Testis (tissue), 2 donors: ENCODE measurements at regions not wholly inside any gene's neighbourhood (a gene's known extent, or its start where the extent isn't known, plus 50 kb on each side); places are given as distances from the start of the nearest gene placed in this dataset.
A peak's percentile ranks its signal among the peaks of the same experiment; 100 is the strongest.

Experiments
- DNase-seq: peaks from one replicate; pipeline ENCODE4 v3.0.0-alpha.2; 2019
- H3K27ac ChIP-seq, 2 donors: fragments of 200-600 bp; sonication (generic); one replicate each; pipeline ENCODE4 v1.5.1; 2019
- H3K27me3 ChIP-seq: fragments of 200-600 bp; sonication (generic); one replicate; pipeline ENCODE4 v1.5.1; 2019
- H3K36me3 ChIP-seq: fragments of 200-600 bp; sonication (generic); one replicate; pipeline ENCODE4 v1.5.1; 2017; ENCODE audit warnings: low read depth; ENCODE audit errors: missing control alignments
- H3K4me1 ChIP-seq: fragments of 200-600 bp; sonication (generic); one replicate; pipeline ENCODE4 v1.5.1; 2019
- H3K4me3 ChIP-seq, 2 donors: fragments of 200-600 bp; sonication (generic); one replicate each; pipeline ENCODE4 v1.5.1; 2017 to 2019
- H3K9me3 ChIP-seq: fragments of 200-600 bp; sonication (generic); one replicate; pipeline ENCODE4 v1.5.1; 2017
- POLR2A ChIP-seq: fragments of 450-650 bp; IDR thresholded peaks from one replicate; pipeline ENCODE4 v1.6.1; 2017; ENCODE audit warnings: antibody characterized with exemption, mild to moderate bottlenecking, moderate library complexity
- WGBS, 2 donors: methylation state at CpG; one replicate each; pipeline ENCODE4 v1.1.5; 2018; 5-methylcytosine and 5-hydroxymethylcytosine counted together
- intact Hi-C: fragments of 100-400 bp; cut with DNase I; formaldehyde crosslinking; loops from one replicate; pipeline ENCODE4 v1.15.1; 2023; ENCODE audit warnings: low total_unique reads
- TF ChIP-seq, protein P1 (sequence below), 3 experiments: fragments of 450-650 bp in 2 of 3; fragments of 200-600 bp in 1 of 3; sonication (generic) in 1 of 3; IDR thresholded peaks; one replicate each; pipeline ENCODE4 v1.5.1; 2016 to 2019; ENCODE audit warnings: antibody characterized with exemption in 3 of 3, mild to moderate bottlenecking in 2 of 3, moderate library complexity in 1 of 3

DNA sequence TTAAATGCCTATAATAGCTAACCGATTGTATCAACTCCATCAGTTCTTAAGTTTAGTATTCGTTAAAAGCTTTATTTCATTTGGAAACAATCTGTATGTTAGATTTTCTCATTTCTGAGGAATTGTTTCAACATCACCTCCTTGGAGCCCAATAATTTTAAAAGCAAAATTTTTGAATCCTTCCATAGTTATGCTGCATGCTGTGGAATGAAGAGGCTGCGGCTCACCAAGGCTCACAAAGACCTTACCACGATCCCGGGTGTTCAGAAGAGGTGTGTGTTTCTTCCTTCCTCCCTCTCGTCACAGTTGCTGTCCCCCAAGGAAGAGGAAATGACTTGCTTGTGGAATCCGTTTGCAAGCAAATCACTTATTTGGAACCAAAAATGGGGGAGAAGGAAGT, 143.8 kb downstream of the FGF1 start:
- no peak for DNase-seq
- Histone ChIP-seq H3K4me3 (no peak overlapping the region), H3K27me3 (no peaks in the 10 kb centered on the region), H3K9me3 (no peaks in the 10 kb centered on the region), H3K4me1 (peaks cover 5% of the 10 kb centered on the region), H3K36me3 (no peaks in the 10 kb centered on the region), H3K27ac (no peak overlapping the region)
- intact Hi-C loops: loop anchor here (10.0 kb wide), 1 partner anchor 387 kb away; no protein-coding TSS in a partner anchor
- 78 to 91% methylated on average over 7 of the region's 7 CpGs for WGBS, 2 donors
- TF ChIP-seq POLR2A: no peak
- TF ChIP-seq, protein P1, sequence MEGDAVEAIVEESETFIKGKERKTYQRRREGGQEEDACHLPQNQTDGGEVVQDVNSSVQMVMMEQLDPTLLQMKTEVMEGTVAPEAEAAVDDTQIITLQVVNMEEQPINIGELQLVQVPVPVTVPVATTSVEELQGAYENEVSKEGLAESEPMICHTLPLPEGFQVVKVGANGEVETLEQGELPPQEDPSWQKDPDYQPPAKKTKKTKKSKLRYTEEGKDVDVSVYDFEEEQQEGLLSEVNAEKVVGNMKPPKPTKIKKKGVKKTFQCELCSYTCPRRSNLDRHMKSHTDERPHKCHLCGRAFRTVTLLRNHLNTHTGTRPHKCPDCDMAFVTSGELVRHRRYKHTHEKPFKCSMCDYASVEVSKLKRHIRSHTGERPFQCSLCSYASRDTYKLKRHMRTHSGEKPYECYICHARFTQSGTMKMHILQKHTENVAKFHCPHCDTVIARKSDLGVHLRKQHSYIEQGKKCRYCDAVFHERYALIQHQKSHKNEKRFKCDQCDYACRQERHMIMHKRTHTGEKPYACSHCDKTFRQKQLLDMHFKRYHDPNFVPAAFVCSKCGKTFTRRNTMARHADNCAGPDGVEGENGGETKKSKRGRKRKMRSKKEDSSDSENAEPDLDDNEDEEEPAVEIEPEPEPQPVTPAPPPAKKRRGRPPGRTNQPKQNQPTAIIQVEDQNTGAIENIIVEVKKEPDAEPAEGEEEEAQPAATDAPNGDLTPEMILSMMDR (IDR thresholded peaks at IDR 0.05): no peak

DNA sequence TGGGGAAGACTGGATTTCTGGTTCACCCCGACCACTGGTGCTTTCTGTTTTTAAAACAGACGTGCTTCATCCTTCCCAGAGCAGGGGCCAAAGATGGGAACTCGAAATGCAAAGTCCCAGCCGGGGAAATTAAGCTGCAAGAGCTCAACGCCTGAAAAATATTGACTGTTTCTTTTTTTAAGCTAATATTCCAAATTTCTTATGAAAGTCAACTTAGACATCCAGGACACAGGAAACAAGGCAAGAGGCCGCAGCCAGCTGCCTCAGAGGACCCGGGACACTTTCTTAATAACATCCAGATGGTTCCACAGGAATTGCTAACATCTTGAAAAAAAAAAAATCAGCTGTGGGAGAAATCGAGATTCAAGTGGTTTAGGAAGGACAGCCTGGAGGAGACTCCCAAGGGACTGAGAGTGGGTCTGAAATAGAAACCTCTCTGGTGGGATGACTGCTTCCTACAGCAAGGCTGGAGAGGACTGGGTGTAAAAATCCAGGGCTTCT, 144.9 kb downstream of the FGF1 start:
- TF ChIP-seq POLR2A: no peak
- TF ChIP-seq, protein P1 (IDR thresholded peaks at IDR 0.05): no peak
- Histone ChIP-seq H3K9me3 (no peaks in the 10 kb centered on the region), H3K4me1 (peaks cover 5% of the 10 kb centered on the region), H3K27me3 (no peaks in the 10 kb centered on the region), H3K36me3 (no peaks in the 10 kb centered on the region), H3K27ac (peak overlapping the region in 1 of 2 donors; percentile 57), H3K4me3 (no peak overlapping the region)
- WGBS, 2 donors: 42 to 47% methylated on average over 8 of the region's 8 CpGs
- intact Hi-C loops: loop anchor here (10.0 kb wide), 1 partner anchor 386 kb away; no protein-coding TSS in a partner anchor
- DNase-seq: no peak

DNA sequence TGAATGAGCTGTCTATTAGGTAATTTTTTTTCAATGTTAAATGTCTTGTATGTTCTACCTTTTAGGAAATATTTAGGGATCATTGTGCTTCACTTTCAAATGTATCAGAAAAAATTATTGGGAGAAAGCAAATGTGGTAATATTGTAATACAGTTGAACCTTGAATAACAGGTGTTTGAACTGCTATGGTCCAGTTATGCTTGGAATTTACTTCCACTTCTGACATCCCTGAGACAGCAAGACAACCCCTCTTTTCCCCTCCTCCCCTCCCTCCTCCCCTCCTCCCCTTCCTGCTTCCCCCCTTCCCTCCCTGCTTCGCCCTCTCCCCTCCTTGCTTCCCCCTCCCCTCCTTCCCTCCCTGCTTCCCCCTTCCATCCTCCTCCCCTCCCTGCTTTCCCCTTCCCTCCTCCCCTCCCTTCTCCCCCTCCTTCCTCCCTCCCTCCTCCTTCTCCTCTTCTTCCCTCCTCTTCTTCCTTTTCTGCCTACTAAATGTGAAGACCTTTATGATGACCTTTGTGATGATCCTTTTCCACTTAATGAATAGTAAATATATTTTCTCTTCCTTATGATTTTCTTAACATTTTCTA, 146.6 kb downstream of the FGF1 start:
- WGBS, 2 donors: 71 to 100% methylated on average over 1 of the region's 1 CpG
- intact Hi-C loops: no loop called here

DNA sequence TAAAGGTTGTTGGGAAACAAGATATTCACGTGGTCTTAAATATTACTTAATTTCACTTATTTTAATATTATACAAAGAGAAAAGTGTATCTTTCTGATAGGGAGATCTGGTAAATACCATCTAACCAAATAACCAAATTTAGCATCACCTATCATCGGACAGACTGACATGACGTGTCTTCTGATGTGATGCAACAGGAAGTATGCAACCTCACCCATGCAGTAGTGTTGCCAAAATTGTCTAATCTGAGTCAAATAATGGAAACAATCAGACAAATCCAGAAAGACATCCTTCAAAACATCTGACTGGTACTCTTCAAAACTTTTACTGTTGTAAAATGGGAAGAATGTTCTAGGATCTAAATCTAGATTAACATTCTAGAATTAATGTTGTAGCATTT, 148.0 kb downstream of the FGF1 start:
- no peak overlapping the region for H3K4me3 ChIP-seq
- no peaks in the 10 kb centered on the region for H3K36me3 ChIP-seq
- H3K4me1 ChIP-seq: peaks cover 5% of the 10 kb centered on the region
- TF ChIP-seq, protein P1 (IDR thresholded peaks at IDR 0.05): no peak
- TF ChIP-seq POLR2A: no peak
- no peak for DNase-seq
- no peak overlapping the region for H3K27ac ChIP-seq
- intact Hi-C loops: no loop called here
- no peaks in the 10 kb centered on the region for H3K9me3 ChIP-seq
- H3K27me3 ChIP-seq: no peaks in the 10 kb centered on the region
- WGBS, 2 donors: 83% methylated on average over 3 of the region's 3 CpGs

More for the DNA sequence above, 146.6 kb downstream of the FGF1 start:
- Histone ChIP-seq H3K27me3 (no peaks in the 10 kb centered on the region), H3K9me3 (no peaks in the 10 kb centered on the region), H3K4me1 (peaks cover 5% of the 10 kb centered on the region), H3K36me3 (no peaks in the 10 kb centered on the region), H3K27ac (no peak overlapping the region), H3K4me3 (no peak overlapping the region)
- no peak for DNase-seq
- no peak for TF ChIP-seq POLR2A
- TF ChIP-seq, protein P1 (IDR thresholded peaks at IDR 0.05): no peak

DNA sequence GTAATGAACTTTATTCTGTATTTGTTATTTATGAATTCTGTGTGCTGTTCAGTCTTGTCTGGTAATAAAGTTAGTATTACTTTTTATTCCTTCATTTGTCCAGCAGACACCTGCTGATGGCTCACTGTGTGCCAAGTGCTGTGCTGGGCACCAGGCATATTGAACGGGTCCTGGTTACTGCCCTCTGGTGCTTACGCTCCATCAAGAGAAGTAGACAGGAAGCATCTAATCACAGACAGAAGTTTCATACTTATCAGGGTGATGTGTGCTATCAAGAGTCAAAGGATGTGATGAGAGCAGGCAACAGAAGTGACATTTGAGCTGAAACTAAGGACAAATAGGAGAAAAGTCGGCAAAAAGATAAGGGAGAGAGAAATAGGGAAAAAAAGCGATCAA, 153.1 kb downstream of the FGF1 start:
- Histone ChIP-seq H3K4me1 (no peaks in the 10 kb centered on the region), H3K4me3 (no peak overlapping the region), H3K27ac (no peak overlapping the region), H3K36me3 (no peaks in the 10 kb centered on the region), H3K27me3 (no peaks in the 10 kb centered on the region), H3K9me3 (no peaks in the 10 kb centered on the region)
- intact Hi-C loops: no loop called here
- 85 to 88% methylated on average over 4 of the region's 4 CpGs for WGBS, 2 donors
- TF ChIP-seq POLR2A: no peak
- TF ChIP-seq, protein P1 (IDR thresholded peaks at IDR 0.05): no peak
- DNase-seq: no peak
